H1 (cell line): ENCODE measurements at regions not wholly inside any gene's neighbourhood (a gene's known extent, or its start where the extent isn't known, plus 50 kb on each side); places are given as distances from the start of the nearest gene placed in this dataset.

Source experiments
- KDM1A ChIP-seq: fragments of 200-600, 300-600 bp; sonication (generic); IDR thresholded peaks from 2 replicates; pipeline ENCODE4 v1.7.1; 2016; ENCODE audit warnings: mild to moderate bottlenecking, low read length, borderline replicate concordance
- SIN3A ChIP-seq, 2 experiments: IDR thresholded peaks in 1 of 2; conservative IDR thresholded peaks in 1 of 2; 2 replicates each; pipeline ENCODE4 v1.6.1; 2011 to 2012; ENCODE audit warnings: low read length in 2 of 2, improper control_type of control experiment in 1 of 2, low read depth in 1 of 2, mild to moderate bottlenecking in 1 of 2
- SUZ12 ChIP-seq: fragments of 200-600 bp; sonication (generic); IDR thresholded peaks from 2 replicates; pipeline ENCODE4 v1.6.1; 2012; ENCODE audit warnings: mild to moderate bottlenecking, inconsistent platforms, low read length, moderate library complexity, mixed read lengths
- TBP ChIP-seq: IDR thresholded peaks from 2 replicates; pipeline ENCODE4 v1.6.1; 2011; ENCODE audit warnings: low read depth, low read length, improper control_type of control experiment

DNA sequence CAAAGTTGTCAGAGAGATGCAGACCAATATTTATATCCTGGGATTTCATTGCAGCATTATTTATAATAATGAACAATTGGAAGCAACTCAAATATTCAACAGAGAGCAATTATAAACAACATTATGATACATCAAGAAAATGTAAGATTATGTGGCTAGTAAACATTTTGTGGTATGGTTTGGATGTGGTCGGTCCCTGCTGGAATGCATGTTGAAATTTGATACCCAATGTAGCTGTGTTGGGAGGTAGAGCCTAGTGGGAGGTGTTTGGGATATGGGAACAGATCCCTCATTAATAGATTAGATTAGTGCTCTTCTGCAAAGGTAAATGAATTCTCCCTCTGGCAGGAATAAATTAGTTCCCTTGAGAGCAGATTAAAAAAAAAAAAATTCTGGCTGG, 350.9 kb downstream of the ANKRD30A start (continued):
- TF ChIP-seq SUZ12 = no peak
- no peak for TF ChIP-seq KDM1A
- no peak for TF ChIP-seq SIN3A (conservative IDR thresholded peaks at IDR 0.05 in 1 of 2, IDR thresholded peaks at IDR 0.05 in 1 of 2; ENCODE audit: low read depth in 1 of 2, low read length in 2 of 2)
- no peak for TF ChIP-seq TBP
